ENCODE measurements at regions not wholly inside any gene's neighbourhood (a gene's known extent, or its start where the extent isn't known, plus 50 kb on each side); places are given as distances from the start of the nearest gene placed in this dataset.

DNA sequence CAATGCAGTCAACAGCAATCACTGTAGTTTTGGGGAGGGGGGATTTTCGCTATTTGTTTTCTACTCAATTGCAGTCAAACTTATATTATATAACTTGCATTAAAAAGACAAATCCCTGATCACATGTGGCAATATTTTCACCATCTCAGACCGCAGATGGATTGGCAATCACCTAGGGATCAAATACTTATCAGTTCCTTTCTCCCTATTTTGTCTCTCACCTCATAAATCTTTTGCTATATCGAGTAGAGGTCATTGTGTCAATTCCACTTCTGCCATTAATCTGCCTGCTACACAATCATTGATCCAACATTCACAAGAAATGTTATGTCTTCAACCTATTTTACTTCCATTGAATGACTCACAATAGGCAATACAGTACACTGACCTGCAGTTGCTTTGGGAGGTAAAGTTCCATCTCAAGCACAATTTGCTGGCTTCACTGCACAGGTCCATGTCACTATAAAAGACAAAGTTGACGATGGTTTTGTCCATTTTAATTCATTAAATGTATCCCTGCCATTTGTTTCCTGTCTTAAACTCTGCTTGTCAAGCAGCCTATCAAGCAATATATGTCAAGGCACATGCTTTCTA is 415.8 kb upstream of the PCDH9 start:
- Mint-ChIP-seq H3K4me3 (ENCODE audit: unreplicated experiment) (no peak overlapping the region), H3K36me3 (ENCODE audit: insufficient read depth, unreplicated experiment) (no peaks in the 10 kb centered on the region), H3K27me3 (ENCODE audit: insufficient read depth, unreplicated experiment) (no peaks in the 10 kb centered on the region), H3K27ac (ENCODE audit: unreplicated experiment) (no peak overlapping the region), H3K9me3 (ENCODE audit: unreplicated experiment) (no peaks in the 10 kb centered on the region), H3K4me1 (ENCODE audit: low read depth, unreplicated experiment) (no peaks in the 10 kb centered on the region)
- CTCF ChIA-PET: no interaction called here
- H3K4me3 ChIP-seq (ENCODE audit: low read depth, low read length): no peak overlapping the region
- BruUV-seq (replicated peaks): no TSS peak
- POLR2A ChIA-PET: no interaction called here
- TF ChIP-seq, protein P1, sequence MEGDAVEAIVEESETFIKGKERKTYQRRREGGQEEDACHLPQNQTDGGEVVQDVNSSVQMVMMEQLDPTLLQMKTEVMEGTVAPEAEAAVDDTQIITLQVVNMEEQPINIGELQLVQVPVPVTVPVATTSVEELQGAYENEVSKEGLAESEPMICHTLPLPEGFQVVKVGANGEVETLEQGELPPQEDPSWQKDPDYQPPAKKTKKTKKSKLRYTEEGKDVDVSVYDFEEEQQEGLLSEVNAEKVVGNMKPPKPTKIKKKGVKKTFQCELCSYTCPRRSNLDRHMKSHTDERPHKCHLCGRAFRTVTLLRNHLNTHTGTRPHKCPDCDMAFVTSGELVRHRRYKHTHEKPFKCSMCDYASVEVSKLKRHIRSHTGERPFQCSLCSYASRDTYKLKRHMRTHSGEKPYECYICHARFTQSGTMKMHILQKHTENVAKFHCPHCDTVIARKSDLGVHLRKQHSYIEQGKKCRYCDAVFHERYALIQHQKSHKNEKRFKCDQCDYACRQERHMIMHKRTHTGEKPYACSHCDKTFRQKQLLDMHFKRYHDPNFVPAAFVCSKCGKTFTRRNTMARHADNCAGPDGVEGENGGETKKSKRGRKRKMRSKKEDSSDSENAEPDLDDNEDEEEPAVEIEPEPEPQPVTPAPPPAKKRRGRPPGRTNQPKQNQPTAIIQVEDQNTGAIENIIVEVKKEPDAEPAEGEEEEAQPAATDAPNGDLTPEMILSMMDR (IDR thresholded peaks at IDR 0.05; ENCODE audit: insufficient read depth in 1 of 2, low read depth in 1 of 2, low read length in 1 of 2, severe bottlenecking in 1 of 2, unreplicated experiment in 1 of 2): no peak
- H3K4me1 ChIP-seq: no peaks in the 10 kb centered on the region
- no peaks in the 10 kb centered on the region for H3K27me3 ChIP-seq (replicated peaks; ENCODE audit: control insufficient read depth, insufficient read depth, low read length)
- H3K36me3 ChIP-seq (ENCODE audit: control insufficient read depth, insufficient read depth, low read length): no peaks in the 10 kb centered on the region
- intact Hi-C loops (cut with micrococcal nuclease; ENCODE audit: unreplicated experiment): no loop called here
- H3K9me3 ChIP-seq: no peaks in the 10 kb centered on the region
- DNase-seq: no peak

- Histone ChIP-seq H3K9me3 (no peaks in the 10 kb centered on the region), H3K4me3 (ENCODE audit: low read depth, low read length) (no peak overlapping the region), H3K4me1 (no peaks in the 10 kb centered on the region), H3K27me3 (replicated peaks; ENCODE audit: control insufficient read depth, insufficient read depth, low read length) (no peaks in the 10 kb centered on the region), H3K36me3 (ENCODE audit: control insufficient read depth, insufficient read depth, low read length) (no peaks in the 10 kb centered on the region)
- no TSS peak for BruUV-seq (replicated peaks)
- H3K4me3 Mint-ChIP-seq (ENCODE audit: unreplicated experiment): no peak overlapping the region
- no peaks in the 10 kb centered on the region for H3K36me3 Mint-ChIP-seq (ENCODE audit: insufficient read depth, unreplicated experiment)
- intact Hi-C loops (cut with micrococcal nuclease; ENCODE audit: unreplicated experiment): no loop called here
- H3K4me1 Mint-ChIP-seq (ENCODE audit: low read depth, unreplicated experiment): no peaks in the 10 kb centered on the region
- POLR2A ChIA-PET: no interaction called here
- H3K27ac Mint-ChIP-seq (ENCODE audit: unreplicated experiment): no peak overlapping the region
- no peaks in the 10 kb centered on the region for H3K9me3 Mint-ChIP-seq (ENCODE audit: unreplicated experiment)
- CTCF ChIA-PET: interaction anchor here (0.6 to 0.9 kb wide), 2 partner anchors 18 to 100 kb away, joined by 3 to 4 read pairs; no protein-coding TSS in a partner anchor
- DNase-seq: peak in 1 of 2 experiments; percentile 6
- no peaks in the 10 kb centered on the region for H3K27me3 Mint-ChIP-seq (ENCODE audit: insufficient read depth, unreplicated experiment)
- TF ChIP-seq, protein P1 (IDR thresholded peaks at IDR 0.05; ENCODE audit: insufficient read depth in 1 of 2, low read depth in 1 of 2, low read length in 1 of 2, severe bottlenecking in 1 of 2, unreplicated experiment in 1 of 2): no peak
Measured at GRCh38 chr13:67643516-67644055, 413.4 kb upstream of the PCDH9 start.

GRCh38 chr13:67642657-67643056 is 412.5 kb upstream of the PCDH9 start:
- no peak for DNase-seq
- H3K36me3 ChIP-seq (ENCODE audit: control insufficient read depth, insufficient read depth, low read length): no peaks in the 10 kb centered on the region
- Mint-ChIP-seq H3K4me1 (ENCODE audit: low read depth, unreplicated experiment) (no peaks in the 10 kb centered on the region), H3K36me3 (ENCODE audit: insufficient read depth, unreplicated experiment) (no peaks in the 10 kb centered on the region), H3K9me3 (ENCODE audit: unreplicated experiment) (no peaks in the 10 kb centered on the region), H3K27me3 (ENCODE audit: insufficient read depth, unreplicated experiment) (no peaks in the 10 kb centered on the region), H3K4me3 (ENCODE audit: unreplicated experiment) (no peak overlapping the region), H3K27ac (ENCODE audit: unreplicated experiment) (no peak overlapping the region)
- no peaks in the 10 kb centered on the region for H3K9me3 ChIP-seq
- no peaks in the 10 kb centered on the region for H3K27me3 ChIP-seq (replicated peaks; ENCODE audit: control insufficient read depth, insufficient read depth, low read length)
- H3K4me3 ChIP-seq (ENCODE audit: low read depth, low read length): no peak overlapping the region
- ChIA-PET POLR2A (no interaction called here), CTCF (no interaction called here)
- no peaks in the 10 kb centered on the region for H3K4me1 ChIP-seq
- BruUV-seq (replicated peaks): no TSS peak
- intact Hi-C loops (cut with micrococcal nuclease; ENCODE audit: unreplicated experiment): no loop called here
- TF ChIP-seq, protein P1 (IDR thresholded peaks at IDR 0.05; ENCODE audit: insufficient read depth in 1 of 2, low read depth in 1 of 2, low read length in 1 of 2, severe bottlenecking in 1 of 2, unreplicated experiment in 1 of 2): no peak

All from Caco-2 (cell line).